HG03378 (cell line): ENCODE measurements at regions not wholly inside any gene's neighbourhood (a gene's known extent, or its start where the extent isn't known, plus 50 kb on each side); places are given as distances from the start of the nearest gene placed in this dataset.
"Not testable (repeated sequence)": the region's sequence is repeated elsewhere in the genome, so short reads cannot be mapped to it uniquely, and the experiment has no call there.

Experiments used
- ATAC-seq: cut with Tn5 transposase; IDR thresholded peaks from one replicate; pipeline ENCODE4 v1.9.1; 2021; ENCODE audit warnings: mild to moderate bottlenecking, moderate library complexity; ENCODE audit not compliant: unreplicated experiment

DNA sequence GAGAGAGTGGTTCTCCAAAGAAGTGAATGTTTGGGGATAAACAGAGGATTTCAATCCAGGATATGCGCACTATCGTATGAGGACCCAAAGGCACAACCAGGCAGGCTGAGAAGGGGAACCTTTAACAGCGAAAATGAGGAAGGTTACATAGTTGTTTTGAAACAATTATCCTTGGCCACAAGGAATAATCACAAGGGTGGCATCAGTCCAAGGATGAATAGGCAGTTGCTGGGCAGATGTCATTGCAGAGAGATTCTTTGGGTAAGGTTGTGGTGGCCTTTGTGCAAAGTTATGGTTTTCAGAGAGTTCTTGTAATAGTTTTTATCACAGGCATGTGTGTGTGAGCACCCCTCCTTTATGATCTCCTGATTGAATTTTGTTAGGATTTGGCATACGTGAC lies 58.9 kb upstream of the NBPF20 start:
- ATAC-seq, result not testable (repeated sequence)

DNA sequence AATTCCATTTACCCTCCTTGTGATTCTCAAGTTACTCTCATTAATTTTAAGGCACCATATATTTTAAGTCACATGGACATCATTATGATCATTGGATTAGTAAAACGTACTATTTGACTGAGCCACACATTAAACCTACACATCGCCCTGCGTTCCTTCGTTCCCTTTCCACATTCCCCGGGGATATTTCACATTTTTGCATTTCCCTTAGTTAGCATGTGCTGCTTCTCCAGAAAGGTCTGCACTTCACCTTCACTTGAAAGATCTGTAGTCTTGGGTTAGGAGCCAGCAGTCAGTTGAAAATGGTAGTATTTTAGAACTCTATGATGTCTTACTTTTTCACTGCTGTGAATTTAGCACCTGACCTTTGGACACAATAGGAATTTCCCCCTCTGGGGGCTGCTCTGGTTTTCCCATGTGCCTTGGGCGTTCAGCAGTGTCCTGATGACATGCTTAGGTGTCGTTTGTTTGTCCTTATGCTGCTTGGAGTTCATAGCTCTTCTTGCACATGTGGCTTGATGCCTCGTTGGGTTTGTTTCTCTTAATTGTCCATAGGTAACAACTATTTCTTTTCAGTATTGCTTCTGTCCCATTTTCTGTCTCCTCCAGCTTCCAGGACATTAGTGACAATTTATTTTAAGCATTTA lies 56.9 kb upstream of the NBPF20 start:
- ATAC-seq, result not testable (repeated sequence)

DNA sequence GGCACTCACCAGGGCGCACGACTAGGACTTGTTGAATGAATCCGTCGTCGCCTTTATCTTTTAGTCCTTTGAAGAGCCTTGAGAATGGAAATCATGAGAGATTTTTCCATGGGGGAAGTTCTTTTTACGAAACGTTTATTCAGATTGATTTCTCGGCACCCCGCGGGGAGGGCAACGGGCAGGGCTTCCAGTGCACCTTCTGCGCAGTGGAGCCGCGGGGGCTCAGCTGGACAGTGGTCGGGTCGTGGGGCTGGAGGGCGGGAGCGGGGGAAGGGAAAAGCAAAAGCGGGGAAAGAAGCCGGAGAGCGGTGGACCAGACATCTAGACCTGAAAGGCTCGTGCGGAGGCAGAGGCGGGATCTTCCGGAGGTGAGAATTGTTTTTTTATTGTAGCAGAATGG lies 50.6 kb upstream of the NBPF20 start:
- ATAC-seq, result not testable (repeated sequence)

DNA sequence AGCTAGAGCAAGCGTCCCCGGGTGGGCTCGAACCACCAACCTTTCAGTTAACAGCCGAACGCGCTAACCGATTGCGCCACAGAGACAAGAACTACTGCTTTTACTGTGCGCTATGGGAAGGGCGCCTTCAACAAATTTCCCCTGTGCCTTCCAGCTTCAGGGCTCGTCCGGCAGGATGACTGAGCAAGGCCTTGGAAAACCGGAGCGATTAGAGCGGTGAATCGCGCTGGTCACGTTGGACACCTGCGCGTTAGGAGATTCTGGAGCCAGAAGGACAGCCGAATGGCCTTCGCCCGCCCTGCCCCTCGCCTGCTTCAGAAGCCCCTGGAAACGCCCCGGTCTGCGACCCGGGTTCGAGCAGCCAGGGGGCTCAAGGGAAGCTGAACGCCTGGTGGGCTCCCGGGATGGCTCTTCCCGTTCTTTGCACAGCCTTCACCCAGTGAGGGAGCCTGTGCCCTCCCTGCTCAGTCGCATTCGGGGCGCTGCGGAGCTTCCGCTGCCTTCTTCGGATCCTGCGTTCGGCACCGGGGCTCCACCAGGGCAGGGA lies 50.0 kb upstream of the NBPF20 start:
- not testable (repeated sequence) for ATAC-seq
